ENCODE measurements at regions not wholly inside any gene's neighbourhood (a gene's known extent, or its start where the extent isn't known, plus 50 kb on each side); places are given as distances from the start of the nearest gene placed in this dataset.
"Not testable (repeated sequence)": the region's sequence is repeated elsewhere in the genome, so short reads cannot be mapped to it uniquely, and the experiment has no call there.

GRCh38 chr6:71007298-71007697, 50.4 kb upstream of the B3GAT2 start:
- not testable (repeated sequence) for DNase-seq (ENCODE audit: low spot score)

- no peak for TF ChIP-seq CTCF (IDR thresholded peaks at IDR 0.05; ENCODE audit: extremely low read depth, missing control alignments)
- no peak for DNase-seq (ENCODE audit: low spot score)
Observed at GRCh38 chr6:71011871-71012371, 55.1 kb upstream of the B3GAT2 start.

- TF ChIP-seq CTCF (IDR thresholded peaks at IDR 0.05; ENCODE audit: extremely low read depth, missing control alignments) = peak; percentile 62
- DNase-seq (ENCODE audit: low spot score) = peak; percentile 61
Observed at GRCh38 chr6:71012866-71013469, 56.1 kb upstream of the B3GAT2 start.

GRCh38 chr6:71015392-71015791, 58.5 kb upstream of the B3GAT2 start:
- no peak for DNase-seq (ENCODE audit: low spot score)

GRCh38 chr6:71028236-71028876, 71.5 kb upstream of the B3GAT2 start:
- TF ChIP-seq CTCF (IDR thresholded peaks at IDR 0.05; ENCODE audit: extremely low read depth, missing control alignments) = no peak
- no peak for DNase-seq (ENCODE audit: low spot score)

More at GRCh38 chr6:71015392-71015791, 58.5 kb upstream of the B3GAT2 start:
- no peak for TF ChIP-seq CTCF (IDR thresholded peaks at IDR 0.05; ENCODE audit: extremely low read depth, missing control alignments)

- no peak for DNase-seq (ENCODE audit: low spot score)
- TF ChIP-seq CTCF (IDR thresholded peaks at IDR 0.05; ENCODE audit: extremely low read depth, missing control alignments) = no peak
Observed at GRCh38 chr6:71028877-71029252, 72.0 kb upstream of the B3GAT2 start.

- DNase-seq (ENCODE audit: low spot score) = no peak
Observed at GRCh38 chr6:71029555-71029954, 72.7 kb upstream of the B3GAT2 start.

More at GRCh38 chr6:71029555-71029954, 72.7 kb upstream of the B3GAT2 start:
- TF ChIP-seq CTCF (IDR thresholded peaks at IDR 0.05; ENCODE audit: extremely low read depth, missing control alignments) = no peak
